Stimulated activated naive CD8-positive, alpha-beta T cell treated with anti-CD3 and anti-CD28 coated beads, Interleukin-15, Interleukin-2, amounts not matched to agents 100 ng/mL and 50 ng/mL, for 24 hours (primary cell): ENCODE measurements at regions not wholly inside any gene's neighbourhood (a gene's known extent, or its start where the extent isn't known, plus 50 kb on each side); places are given as distances from the start of the nearest gene placed in this dataset.
"Not testable (repeated sequence)": the region's sequence is repeated elsewhere in the genome, so short reads cannot be mapped to it uniquely, and the experiment has no call there.

ENCODE experiments used
- H3K27ac Mint-ChIP-seq: one replicate; pipeline ENCODE4 v1.8.0; 2021; ENCODE audit warnings: mild to moderate bottlenecking, mixed read lengths
- H3K27me3 Mint-ChIP-seq: one replicate; pipeline ENCODE4 v1.8.0; 2021; ENCODE audit warnings: mixed read lengths
- H3K36me3 Mint-ChIP-seq: one replicate; pipeline ENCODE4 v1.8.0; 2021; ENCODE audit warnings: low read depth, mixed read lengths
- H3K4me1 Mint-ChIP-seq: one replicate; pipeline ENCODE4 v1.8.0; 2021; ENCODE audit warnings: low read depth, mixed read lengths
- H3K4me3 Mint-ChIP-seq: one replicate; pipeline ENCODE4 v1.8.0; 2021; ENCODE audit warnings: mild to moderate bottlenecking, mixed read lengths
- H3K9me3 Mint-ChIP-seq: one replicate; pipeline ENCODE4 v1.8.0; 2021; ENCODE audit warnings: mixed read lengths

DNA sequence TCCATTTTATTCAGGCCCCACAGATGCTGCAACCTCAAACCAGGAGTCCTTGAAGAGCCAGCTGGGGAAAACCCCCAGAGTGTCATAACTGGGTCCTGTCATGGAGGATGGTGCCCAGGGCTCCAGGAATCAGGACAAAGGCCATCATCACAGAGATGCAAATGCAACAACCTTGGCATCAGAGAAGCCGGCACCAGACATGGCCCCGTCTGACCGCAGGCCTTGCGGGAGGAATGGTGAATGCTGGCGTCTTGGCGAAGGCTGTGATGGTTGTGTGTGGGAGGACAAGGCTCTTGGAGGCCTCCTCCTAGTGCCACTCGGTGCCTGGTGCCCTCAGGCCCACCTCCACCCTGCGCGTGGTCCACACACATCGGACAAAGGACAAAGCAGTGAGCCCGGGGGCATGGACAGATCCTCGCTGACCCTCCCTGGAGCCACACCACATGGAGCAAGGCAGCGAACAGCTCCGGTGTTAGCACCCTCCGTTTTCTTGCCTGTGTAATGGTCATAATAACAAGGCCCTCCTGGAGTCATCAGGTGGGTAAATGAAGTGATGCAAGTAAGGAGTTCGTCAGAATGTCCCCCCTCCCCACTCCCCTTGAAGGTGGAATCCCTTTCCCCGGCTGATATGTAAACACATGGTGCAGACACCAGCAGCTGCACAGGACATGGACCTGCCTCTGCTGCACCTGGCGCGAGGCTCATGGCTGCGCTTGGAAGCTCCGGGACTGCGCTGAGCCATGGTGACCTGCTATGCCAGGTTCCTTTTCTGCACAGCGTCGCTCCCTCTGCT, 380.7 kb downstream of the IRX2 start:
- H3K27me3 Mint-ChIP-seq = no peaks in the 10 kb centered on the region
- no peak overlapping the region for H3K4me3 Mint-ChIP-seq
- H3K4me1 Mint-ChIP-seq = no peaks in the 10 kb centered on the region
- no peak overlapping the region for H3K27ac Mint-ChIP-seq
- H3K9me3 Mint-ChIP-seq = peaks cover 20% of the 10 kb centered on the region
- no peaks in the 10 kb centered on the region for H3K36me3 Mint-ChIP-seq

DNA sequence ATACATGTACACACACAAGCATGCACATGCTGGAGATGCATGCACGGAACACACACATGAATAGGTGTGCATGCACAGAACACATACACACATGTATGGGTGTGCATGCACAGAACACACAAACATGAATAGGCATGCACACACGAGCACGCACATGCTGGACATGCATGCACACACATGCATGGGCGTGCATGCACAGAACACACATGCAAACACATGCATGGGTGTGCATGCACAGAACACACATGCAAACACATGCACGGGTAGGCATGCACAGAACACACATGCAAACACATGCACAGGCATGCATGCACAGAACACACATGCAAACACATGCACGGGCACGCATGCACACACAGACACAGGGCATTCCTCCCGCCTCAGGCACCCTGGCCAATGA, 382.3 kb downstream of the IRX2 start:
- Mint-ChIP-seq H3K4me1 (no peaks in the 10 kb centered on the region), H3K4me3 (no peak overlapping the region), H3K36me3 (no peaks in the 10 kb centered on the region), H3K9me3 (peaks cover 25% of the 10 kb centered on the region), H3K27me3 (no peaks in the 10 kb centered on the region), H3K27ac (no peak overlapping the region)

DNA sequence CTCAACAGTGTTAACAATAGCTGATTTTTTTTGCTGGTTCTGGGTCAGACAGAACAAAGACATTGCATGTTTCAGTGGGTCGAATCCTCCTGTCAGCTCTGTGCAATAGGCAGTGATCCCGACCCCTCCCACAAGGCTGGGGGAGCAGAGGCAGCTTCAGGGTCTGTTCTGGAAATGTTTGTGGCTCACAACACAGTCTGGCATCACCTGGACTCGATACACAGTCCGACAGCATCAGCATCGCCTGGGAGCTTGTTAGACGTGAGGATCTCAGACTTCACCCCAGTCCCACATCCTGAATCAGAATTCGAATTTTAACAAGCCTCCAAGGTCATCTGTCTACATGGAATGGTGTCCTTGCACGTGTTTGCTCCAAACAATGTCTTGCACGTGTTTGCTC, 384.7 kb downstream of the IRX2 start:
- Mint-ChIP-seq H3K36me3 (no peaks in the 10 kb centered on the region), H3K4me3 (no peak overlapping the region), H3K4me1 (no peaks in the 10 kb centered on the region), H3K27ac (no peak overlapping the region), H3K27me3 (no peaks in the 10 kb centered on the region), H3K9me3 (peaks cover 27% of the 10 kb centered on the region)

DNA sequence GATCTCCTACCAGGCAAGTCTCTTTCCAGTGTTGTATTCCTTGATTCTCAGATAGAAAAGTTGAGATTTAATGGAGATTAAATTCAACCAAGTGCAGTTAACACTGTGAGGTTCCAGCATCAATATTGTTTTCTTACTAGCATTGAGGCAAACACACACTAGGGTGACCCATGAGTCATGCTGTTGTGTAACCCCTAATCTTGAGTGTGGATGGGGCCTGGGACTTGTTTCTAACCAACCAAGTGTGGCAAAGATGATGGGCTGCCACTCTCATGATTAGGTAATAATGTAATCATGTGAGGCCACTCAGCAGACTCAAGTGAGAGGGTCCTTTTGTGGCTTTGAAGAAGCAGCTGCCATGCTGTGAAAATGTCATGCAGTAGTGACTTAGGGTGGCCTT, 394.2 kb downstream of the IRX2 start:
- H3K36me3 Mint-ChIP-seq = no peaks in the 10 kb centered on the region
- no peak overlapping the region for H3K27ac Mint-ChIP-seq
- no peaks in the 10 kb centered on the region for H3K27me3 Mint-ChIP-seq
- no peaks in the 10 kb centered on the region for H3K4me1 Mint-ChIP-seq
- no peak overlapping the region for H3K4me3 Mint-ChIP-seq
- H3K9me3 Mint-ChIP-seq = peaks cover 6% of the 10 kb centered on the region

DNA sequence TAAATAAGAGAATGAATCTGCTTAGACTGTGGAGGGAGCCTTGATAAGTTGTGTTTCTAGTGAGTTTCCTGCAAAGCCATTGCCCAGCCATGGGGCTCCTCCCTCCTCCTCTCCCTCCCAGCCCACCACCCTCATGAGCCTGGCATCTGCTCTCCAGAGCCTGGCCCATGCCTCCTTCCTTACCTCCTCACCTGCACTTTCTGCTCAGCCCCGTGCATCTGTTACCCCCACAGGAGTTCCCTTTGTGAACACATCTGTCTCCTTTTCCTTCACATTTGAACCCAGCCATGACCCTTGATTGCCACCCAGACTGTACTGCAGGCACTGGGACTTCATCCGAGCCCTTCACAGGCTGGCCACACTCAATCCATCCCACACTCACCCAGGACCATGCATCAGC, 395.6 kb downstream of the IRX2 start:
- Mint-ChIP-seq H3K27me3 (no peaks in the 10 kb centered on the region), H3K4me3 (no peak overlapping the region), H3K36me3 (no peaks in the 10 kb centered on the region), H3K9me3 (peaks cover 10% of the 10 kb centered on the region), H3K27ac (no peak overlapping the region), H3K4me1 (no peaks in the 10 kb centered on the region)

DNA sequence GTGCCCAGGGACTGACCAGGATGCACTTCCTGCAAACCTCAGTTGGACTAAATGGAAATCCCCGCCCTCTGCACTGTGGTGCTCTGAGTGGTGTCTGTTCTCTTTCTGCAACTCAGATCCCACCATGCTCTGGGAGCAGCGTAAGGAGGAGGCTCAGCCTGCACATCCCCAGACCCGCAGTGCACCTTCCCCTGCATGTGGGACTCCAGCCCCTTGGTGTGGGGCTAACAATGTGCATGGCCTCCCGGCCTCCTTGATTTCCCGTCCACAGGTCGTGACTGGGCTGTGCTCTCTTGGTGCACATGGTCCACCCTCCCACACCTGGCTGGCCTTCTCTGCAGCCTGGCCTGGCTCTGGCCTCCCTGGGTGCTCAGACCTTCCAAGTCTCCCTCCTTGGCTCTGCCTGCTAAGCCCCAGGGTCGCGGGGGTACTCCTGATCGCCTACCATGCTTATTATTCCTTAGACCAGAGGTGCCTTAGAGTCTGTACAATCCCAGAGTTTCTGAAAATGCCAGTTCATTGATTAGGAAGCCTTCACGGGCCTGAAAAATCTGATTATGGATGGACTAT, 397.5 kb downstream of the IRX2 start:
- H3K9me3 Mint-ChIP-seq = peaks cover 7% of the 10 kb centered on the region
- no peak overlapping the region for H3K4me3 Mint-ChIP-seq
- no peak overlapping the region for H3K27ac Mint-ChIP-seq
- H3K27me3 Mint-ChIP-seq = no peaks in the 10 kb centered on the region
- H3K4me1 Mint-ChIP-seq = no peaks in the 10 kb centered on the region
- no peaks in the 10 kb centered on the region for H3K36me3 Mint-ChIP-seq

DNA sequence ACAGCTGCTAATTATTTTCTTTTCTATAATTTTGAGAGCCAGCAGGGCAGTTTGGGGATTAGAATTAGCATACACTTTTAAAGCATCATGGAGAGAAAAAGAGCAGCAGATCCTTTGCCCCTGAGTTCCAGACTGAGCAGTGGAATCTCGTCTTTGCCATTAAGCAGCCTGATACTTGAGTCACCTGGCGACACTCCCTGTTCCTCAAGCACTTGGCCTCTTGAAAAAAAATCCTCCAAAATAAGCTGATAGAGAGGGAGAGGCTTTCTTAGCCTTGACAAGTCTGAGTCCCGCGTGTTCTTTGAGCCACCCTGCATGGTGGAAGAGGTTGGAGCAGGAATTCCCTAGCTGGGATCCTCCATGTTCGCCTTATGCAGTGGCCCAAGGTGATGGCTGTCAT, 398.3 kb downstream of the IRX2 start:
- Mint-ChIP-seq H3K36me3 (no peaks in the 10 kb centered on the region), H3K27ac (no peak overlapping the region), H3K27me3 (no peaks in the 10 kb centered on the region), H3K4me1 (no peaks in the 10 kb centered on the region), H3K9me3 (peaks cover 7% of the 10 kb centered on the region), H3K4me3 (no peak overlapping the region)

DNA sequence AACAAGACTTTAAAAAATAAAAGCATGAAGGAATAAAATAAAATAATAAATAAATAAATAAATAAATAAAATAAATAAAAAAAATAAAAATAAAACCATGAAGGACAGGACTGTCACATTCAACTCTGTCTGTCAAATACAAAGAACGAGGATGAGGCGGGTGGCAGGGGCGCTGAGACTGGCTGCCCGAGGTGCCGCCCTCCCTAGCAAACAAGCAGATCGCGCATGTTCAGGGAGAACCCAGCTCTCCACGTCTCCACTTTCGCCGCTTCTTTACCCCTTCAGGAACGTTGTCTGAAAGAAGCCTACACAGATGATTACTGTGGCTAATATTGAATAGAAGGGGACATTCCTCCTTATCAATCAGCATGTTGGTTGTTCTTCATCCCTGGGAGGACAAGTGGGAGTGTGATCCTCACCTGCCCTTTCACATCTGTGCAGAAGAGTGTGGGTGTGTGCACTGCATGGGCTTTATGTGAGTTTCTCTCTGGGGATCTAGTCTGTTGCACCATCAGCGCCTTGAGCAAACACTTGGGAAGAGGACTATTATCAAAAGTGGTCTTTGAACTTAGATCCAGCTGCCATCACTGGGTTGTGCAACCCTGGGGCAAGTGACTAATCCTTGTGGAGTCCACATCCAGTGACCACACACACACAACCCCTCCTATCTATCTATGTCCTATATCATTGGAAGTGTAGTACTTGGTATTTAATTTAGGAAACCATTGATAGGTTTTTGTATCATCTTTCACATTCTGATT, 399.2 kb downstream of the IRX2 start:
- no peak overlapping the region for H3K27ac Mint-ChIP-seq
- H3K9me3 Mint-ChIP-seq = peaks cover 8% of the 10 kb centered on the region
- no peaks in the 10 kb centered on the region for H3K27me3 Mint-ChIP-seq
- H3K4me1 Mint-ChIP-seq = no peaks in the 10 kb centered on the region
- H3K4me3 Mint-ChIP-seq = no peak overlapping the region
- no peaks in the 10 kb centered on the region for H3K36me3 Mint-ChIP-seq

DNA sequence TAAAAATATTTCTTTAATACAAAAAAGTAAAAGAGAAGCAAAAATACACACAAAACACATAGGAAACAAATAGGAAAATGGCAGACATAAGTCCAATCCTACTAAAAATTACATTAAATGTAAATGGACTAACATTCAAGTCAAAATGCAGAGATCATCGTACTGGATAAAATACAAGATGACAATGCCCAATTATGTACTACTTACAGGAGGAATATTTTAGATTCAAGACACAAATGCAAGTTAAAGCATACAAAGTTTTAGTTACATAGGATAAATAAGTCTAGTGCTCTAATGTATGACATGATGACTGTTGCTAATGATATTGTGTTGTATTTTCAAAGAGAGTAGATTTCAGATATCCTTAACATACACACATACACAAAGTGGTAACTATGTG, 401.7 kb downstream of the IRX2 start:
- peaks cover 10% of the 10 kb centered on the region for H3K9me3 Mint-ChIP-seq
- not testable (repeated sequence) for H3K27ac Mint-ChIP-seq, H3K27me3 Mint-ChIP-seq, H3K4me3 Mint-ChIP-seq, H3K4me1 Mint-ChIP-seq, H3K36me3 Mint-ChIP-seq

DNA sequence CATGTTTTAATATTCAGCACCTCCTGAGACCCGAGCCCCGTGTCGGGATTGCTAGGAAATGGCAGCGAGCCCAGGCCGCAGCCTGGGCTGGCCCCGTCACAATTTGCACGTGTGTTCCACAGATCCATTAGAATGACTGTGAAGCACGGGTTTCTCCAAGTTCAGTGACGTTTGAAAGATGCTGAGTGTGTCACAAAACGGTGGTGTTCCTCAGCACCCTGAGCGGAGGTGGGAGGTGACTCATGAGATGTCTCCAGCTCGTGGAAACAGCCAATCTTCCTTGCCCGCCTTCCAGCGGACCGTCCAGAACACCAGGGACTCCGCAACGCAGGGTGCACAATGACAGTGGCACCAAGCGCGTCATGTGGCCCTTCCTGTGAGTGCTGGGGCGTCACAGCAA, 412.8 kb downstream of the IRX2 start:
- H3K4me3 Mint-ChIP-seq = no peak overlapping the region
- H3K36me3 Mint-ChIP-seq = no peaks in the 10 kb centered on the region
- no peaks in the 10 kb centered on the region for H3K9me3 Mint-ChIP-seq
- H3K27ac Mint-ChIP-seq = no peak overlapping the region
- H3K27me3 Mint-ChIP-seq = peaks cover 4% of the 10 kb centered on the region
- H3K4me1 Mint-ChIP-seq = no peaks in the 10 kb centered on the region

DNA sequence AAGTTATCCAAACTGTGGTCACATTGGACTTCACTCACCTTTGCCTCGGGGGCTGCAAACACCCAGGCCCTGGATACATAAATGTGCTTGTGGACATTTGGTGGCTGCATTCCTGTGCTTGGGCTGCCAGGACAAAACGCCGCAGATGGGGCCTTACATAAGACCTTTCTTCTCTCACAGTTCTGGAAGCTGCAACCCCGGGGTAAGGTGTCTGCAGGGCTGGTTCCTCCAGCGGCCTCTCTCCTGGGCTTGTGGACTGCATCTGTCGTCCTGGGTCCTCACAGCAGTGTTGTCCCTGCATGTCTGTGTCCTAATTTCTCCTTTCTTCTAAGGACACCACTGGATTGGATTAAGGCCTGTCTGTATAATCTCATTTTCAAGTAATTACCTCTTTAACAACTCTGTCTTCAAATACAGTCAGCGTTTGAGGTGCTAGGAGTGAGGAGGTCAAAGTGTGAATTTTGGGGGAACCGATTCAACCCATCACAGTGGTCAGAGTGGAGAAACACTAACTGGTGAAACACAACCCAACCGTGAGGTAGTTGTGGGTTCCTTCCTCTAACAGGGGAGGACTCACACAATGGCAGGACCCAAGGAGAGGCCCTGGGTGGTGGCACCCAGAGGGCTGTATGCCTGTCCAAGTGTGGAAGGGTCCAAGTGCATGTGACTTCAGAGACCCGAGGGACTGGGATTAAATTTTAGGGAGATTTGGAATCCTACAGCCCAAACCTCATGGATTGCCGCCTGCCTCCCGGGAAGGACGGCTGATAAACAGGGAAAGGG, 415.6 kb downstream of the IRX2 start:
- no peak overlapping the region for H3K4me3 Mint-ChIP-seq
- H3K4me1 Mint-ChIP-seq = no peaks in the 10 kb centered on the region
- no peaks in the 10 kb centered on the region for H3K27me3 Mint-ChIP-seq
- H3K9me3 Mint-ChIP-seq = peaks cover 12% of the 10 kb centered on the region
- H3K36me3 Mint-ChIP-seq = no peaks in the 10 kb centered on the region
- no peak overlapping the region for H3K27ac Mint-ChIP-seq

DNA sequence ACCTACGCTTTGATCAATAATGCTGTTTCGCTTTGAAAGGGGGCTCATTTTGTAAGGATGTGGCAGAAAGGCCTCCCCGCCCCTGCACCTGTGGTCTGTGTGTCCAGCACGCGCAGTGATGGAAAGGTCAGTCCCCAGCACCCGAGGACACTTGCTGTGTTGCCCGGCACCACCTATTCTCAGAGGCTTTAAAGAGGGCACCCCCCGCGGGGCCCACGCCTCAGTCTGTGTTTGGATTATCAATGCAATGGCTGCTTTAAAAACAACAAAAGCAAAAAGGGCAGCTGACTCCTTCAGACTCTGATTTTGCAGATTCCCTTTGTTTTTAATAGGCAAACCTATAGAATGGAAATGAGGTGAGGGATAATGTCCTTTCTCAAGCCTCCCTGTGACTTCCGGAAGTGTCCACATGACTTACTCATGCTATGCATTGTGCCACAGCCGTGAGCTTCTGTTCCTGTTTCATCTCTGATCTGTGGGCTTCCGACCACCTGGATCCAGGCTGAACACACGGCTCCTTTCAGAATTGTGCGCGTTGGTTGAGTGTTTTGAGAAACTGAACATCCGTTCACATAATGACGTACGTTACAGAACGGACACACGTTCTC, 416.2 kb downstream of the IRX2 start:
- H3K27me3 Mint-ChIP-seq = no peaks in the 10 kb centered on the region
- H3K36me3 Mint-ChIP-seq = no peaks in the 10 kb centered on the region
- no peak overlapping the region for H3K27ac Mint-ChIP-seq
- H3K4me3 Mint-ChIP-seq = no peak overlapping the region
- H3K9me3 Mint-ChIP-seq = peaks cover 12% of the 10 kb centered on the region
- no peaks in the 10 kb centered on the region for H3K4me1 Mint-ChIP-seq

DNA sequence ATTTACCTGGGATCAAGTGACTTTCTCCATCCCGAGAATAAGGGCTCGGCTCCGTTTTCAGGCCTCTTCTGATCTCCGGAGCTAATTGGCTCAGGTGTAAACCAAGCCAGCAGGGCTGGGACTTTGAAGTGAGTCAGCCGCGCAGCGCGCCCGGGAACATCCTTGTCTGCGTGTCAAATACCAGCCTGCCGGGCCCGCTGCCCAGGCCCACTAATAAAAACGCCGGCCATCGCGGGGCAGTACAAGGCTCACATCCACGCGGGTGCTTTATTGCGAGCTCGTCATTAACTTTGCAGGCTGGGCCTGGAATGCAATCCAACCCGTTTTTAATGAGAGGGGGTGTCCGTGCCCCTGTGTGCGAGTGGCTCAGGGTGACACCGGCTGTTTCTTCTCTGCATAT, 416.8 kb downstream of the IRX2 start:
- Mint-ChIP-seq H3K9me3 (peaks cover 12% of the 10 kb centered on the region), H3K36me3 (no peaks in the 10 kb centered on the region), H3K4me1 (no peaks in the 10 kb centered on the region), H3K27me3 (no peaks in the 10 kb centered on the region), H3K27ac (no peak overlapping the region), H3K4me3 (no peak overlapping the region)

DNA sequence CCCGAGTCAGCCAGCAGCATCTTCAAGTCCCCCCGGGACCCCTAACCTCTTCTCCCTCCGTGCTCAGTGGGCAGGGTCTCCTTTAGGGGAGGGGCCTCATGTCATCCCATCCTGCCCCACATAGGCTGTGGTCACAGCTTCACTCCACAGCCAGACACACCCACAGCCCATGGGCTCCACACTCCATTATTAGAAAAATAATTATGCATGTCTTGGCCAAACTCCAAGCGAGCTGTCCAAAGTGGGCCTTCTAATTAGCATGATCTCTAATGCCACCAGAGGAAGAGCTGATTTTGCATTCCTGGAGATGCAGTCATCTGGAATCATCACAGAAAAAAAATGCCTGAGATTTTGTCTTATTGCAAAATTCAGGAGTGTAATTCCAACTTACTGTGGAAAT, 418.2 kb downstream of the IRX2 start:
- Mint-ChIP-seq H3K36me3 (no peaks in the 10 kb centered on the region), H3K4me3 (no peak overlapping the region), H3K9me3 (peaks cover 12% of the 10 kb centered on the region), H3K27me3 (no peaks in the 10 kb centered on the region), H3K27ac (no peak overlapping the region), H3K4me1 (no peaks in the 10 kb centered on the region)
